ENCODE measurements at regions not wholly inside any gene's neighbourhood (a gene's known extent, or its start where the extent isn't known, plus 50 kb on each side); places are given as distances from the start of the nearest gene placed in this dataset.
"Not testable (repeated sequence)": the region's sequence is repeated elsewhere in the genome, so short reads cannot be mapped to it uniquely, and the experiment has no call there.

DNA sequence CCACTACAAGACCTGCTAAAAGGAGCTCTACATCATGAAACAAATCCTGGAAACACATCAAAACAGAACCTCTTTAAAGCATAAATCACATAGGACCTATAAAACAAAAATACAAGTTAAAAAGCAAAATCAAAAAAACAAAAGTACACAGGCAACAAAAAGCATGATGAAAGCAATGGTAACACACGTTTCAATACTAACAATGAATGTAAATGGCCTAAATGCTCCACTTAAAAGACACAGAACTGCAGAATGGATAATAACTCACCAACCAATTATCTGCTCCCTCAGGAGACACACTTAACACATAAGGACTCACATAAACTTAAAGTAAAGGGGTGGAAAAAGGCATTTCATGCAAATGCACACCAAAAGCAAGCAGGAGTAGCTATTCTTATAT, 66.1 kb upstream of the SSTR4 start:
- TF ChIP-seq CTCF (IDR thresholded peaks at IDR 0.05; ENCODE audit: poor library complexity); EZH2phosphoT487 (IDR thresholded peaks at IDR 0.05; ENCODE audit: low read depth, severe bottlenecking, unreplicated experiment); EZH2 (IDR thresholded peaks at IDR 0.05; ENCODE audit: borderline replicate concordance): not testable (repeated sequence)

Data from hepatocyte (in vitro differentiated cells).